ENCODE measurements at regions not wholly inside any gene's neighbourhood (a gene's known extent, or its start where the extent isn't known, plus 50 kb on each side); places are given as distances from the start of the nearest gene placed in this dataset.

- H2AFZ ChIP-seq, result no peak overlapping the region
- H3K4me3 ChIP-seq, result no peak overlapping the region
- H3K27me3 Mint-ChIP-seq (ENCODE audit: insufficient read depth, low read depth, poor library complexity), result no peaks in the 10 kb centered on the region
- H3K36me3 ChIP-seq (ENCODE audit: insufficient read depth), result no peaks in the 10 kb centered on the region
- peaks cover 10% of the 10 kb centered on the region; the same call in 2 of the 3 replicates for H3K9me3 Mint-ChIP-seq
- DNase-seq (ENCODE audit: low spot score) (no peak), ATAC-seq (no peak)
- H3K4me3 Mint-ChIP-seq, result no peak overlapping the region
- no peaks in the 10 kb centered on the region for H4K20me1 ChIP-seq (replicated peaks; ENCODE audit: insufficient read depth)
- TF ChIP-seq ZNF114 (CRISPR knock-in tag; IDR thresholded peaks at IDR 0.05) (no peak), NANOG (IDR thresholded peaks at IDR 0.05; ENCODE audit: borderline replicate concordance) (no peak), EZH2phosphoT487 (IDR thresholded peaks at IDR 0.05; ENCODE audit: unreplicated experiment) (no peak), CREB1 (CRISPR knock-in tag; IDR thresholded peaks at IDR 0.05; ENCODE audit: low read depth) (no peak), STAT1 (IDR thresholded peaks at IDR 0.05; ENCODE audit: unreplicated experiment) (no peak), CTCF (conservative IDR thresholded peaks at IDR 0.05; ENCODE audit: low read depth in 2 of 2) (no peak), POLR2AphosphoS5 (IDR thresholded peaks at IDR 0.05; ENCODE audit: low read depth) (no peak)
- TF ChIP-seq, protein P1, sequence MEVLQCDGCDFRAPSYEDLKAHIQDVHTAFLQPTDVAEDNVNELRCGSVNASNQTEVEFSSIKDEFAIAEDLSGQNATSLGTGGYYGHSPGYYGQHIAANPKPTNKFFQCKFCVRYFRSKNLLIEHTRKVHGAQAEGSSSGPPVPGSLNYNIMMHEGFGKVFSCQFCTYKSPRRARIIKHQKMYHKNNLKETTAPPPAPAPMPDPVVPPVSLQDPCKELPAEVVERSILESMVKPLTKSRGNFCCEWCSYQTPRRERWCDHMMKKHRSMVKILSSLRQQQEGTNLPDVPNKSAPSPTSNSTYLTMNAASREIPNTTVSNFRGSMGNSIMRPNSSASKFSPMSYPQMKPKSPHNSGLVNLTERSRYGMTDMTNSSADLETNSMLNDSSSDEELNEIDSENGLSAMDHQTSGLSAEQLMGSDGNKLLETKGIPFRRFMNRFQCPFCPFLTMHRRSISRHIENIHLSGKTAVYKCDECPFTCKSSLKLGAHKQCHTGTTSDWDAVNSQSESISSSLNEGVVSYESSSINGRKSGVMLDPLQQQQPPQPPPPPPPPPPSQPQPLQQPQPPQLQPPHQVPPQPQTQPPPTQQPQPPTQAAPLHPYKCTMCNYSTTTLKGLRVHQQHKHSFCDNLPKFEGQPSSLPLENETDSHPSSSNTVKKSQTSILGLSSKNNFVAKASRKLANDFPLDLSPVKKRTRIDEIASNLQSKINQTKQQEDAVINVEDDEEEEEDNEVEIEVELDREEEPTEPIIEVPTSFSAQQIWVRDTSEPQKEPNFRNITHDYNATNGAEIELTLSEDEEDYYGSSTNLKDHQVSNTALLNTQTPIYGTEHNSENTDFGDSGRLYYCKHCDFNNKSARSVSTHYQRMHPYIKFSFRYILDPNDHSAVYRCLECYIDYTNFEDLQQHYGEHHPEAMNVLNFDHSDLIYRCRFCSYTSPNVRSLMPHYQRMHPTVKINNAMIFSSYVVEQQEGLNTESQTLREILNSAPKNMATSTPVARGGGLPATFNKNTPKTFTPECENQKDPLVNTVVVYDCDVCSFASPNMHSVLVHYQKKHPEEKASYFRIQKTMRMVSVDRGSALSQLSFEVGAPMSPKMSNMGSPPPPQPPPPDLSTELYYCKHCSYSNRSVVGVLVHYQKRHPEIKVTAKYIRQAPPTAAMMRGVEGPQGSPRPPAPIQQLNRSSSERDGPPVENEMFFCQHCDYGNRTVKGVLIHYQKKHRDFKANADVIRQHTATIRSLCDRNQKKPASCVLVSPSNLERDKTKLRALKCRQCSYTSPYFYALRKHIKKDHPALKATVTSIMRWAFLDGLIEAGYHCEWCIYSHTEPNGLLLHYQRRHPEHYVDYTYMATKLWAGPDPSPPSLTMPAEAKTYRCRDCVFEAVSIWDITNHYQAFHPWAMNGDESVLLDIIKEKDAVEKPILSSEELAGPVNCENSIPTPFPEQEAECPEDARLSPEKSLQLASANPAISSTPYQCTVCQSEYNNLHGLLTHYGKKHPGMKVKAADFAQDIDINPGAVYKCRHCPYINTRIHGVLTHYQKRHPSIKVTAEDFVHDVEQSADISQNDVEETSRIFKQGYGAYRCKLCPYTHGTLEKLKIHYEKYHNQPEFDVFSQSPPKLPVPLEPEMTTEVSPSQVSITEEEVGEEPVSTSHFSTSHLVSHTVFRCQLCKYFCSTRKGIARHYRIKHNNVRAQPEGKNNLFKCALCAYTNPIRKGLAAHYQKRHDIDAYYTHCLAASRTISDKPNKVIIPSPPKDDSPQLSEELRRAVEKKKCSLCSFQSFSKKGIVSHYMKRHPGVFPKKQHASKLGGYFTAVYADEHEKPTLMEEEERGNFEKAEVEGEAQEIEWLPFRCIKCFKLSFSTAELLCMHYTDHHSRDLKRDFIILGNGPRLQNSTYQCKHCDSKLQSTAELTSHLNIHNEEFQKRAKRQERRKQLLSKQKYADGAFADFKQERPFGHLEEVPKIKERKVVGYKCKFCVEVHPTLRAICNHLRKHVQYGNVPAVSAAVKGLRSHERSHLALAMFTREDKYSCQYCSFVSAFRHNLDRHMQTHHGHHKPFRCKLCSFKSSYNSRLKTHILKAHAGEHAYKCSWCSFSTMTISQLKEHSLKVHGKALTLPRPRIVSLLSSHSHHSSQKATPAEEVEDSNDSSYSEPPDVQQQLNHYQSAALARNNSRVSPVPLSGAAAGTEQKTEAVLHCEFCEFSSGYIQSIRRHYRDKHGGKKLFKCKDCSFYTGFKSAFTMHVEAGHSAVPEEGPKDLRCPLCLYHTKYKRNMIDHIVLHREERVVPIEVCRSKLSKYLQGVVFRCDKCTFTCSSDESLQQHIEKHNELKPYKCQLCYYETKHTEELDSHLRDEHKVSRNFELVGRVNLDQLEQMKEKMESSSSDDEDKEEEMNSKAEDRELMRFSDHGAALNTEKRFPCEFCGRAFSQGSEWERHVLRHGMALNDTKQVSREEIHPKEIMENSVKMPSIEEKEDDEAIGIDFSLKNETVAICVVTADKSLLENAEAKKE (CRISPR knock-in tag; IDR thresholded peaks at IDR 0.05), result no peak
- TF ChIP-seq, protein P2, sequence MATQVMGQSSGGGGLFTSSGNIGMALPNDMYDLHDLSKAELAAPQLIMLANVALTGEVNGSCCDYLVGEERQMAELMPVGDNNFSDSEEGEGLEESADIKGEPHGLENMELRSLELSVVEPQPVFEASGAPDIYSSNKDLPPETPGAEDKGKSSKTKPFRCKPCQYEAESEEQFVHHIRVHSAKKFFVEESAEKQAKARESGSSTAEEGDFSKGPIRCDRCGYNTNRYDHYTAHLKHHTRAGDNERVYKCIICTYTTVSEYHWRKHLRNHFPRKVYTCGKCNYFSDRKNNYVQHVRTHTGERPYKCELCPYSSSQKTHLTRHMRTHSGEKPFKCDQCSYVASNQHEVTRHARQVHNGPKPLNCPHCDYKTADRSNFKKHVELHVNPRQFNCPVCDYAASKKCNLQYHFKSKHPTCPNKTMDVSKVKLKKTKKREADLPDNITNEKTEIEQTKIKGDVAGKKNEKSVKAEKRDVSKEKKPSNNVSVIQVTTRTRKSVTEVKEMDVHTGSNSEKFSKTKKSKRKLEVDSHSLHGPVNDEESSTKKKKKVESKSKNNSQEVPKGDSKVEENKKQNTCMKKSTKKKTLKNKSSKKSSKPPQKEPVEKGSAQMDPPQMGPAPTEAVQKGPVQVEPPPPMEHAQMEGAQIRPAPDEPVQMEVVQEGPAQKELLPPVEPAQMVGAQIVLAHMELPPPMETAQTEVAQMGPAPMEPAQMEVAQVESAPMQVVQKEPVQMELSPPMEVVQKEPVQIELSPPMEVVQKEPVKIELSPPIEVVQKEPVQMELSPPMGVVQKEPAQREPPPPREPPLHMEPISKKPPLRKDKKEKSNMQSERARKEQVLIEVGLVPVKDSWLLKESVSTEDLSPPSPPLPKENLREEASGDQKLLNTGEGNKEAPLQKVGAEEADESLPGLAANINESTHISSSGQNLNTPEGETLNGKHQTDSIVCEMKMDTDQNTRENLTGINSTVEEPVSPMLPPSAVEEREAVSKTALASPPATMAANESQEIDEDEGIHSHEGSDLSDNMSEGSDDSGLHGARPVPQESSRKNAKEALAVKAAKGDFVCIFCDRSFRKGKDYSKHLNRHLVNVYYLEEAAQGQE (IDR thresholded peaks at IDR 0.05; ENCODE audit: unreplicated experiment), result no peak
- H3K4me2 ChIP-seq, result no peak overlapping the region
- no peaks in the 10 kb centered on the region for H3K27me3 ChIP-seq (ENCODE audit: insufficient read depth)
- H3K4me1 Mint-ChIP-seq, result no peaks in the 10 kb centered on the region
- peaks cover 5% of the 10 kb centered on the region; the same call in 1 of the 3 replicates for H3K36me3 Mint-ChIP-seq (ENCODE audit: low read depth)
- no peaks in the 10 kb centered on the region for H3K9me2 ChIP-seq (ENCODE audit: insufficient read depth)
- no peak overlapping the region for H3K27ac Mint-ChIP-seq
- no peaks in the 10 kb centered on the region for H3K79me2 ChIP-seq (replicated peaks; ENCODE audit: insufficient read depth)
- no peak overlapping the region for H3K27ac ChIP-seq (ENCODE audit: low read depth)
- H3K4me1 ChIP-seq (ENCODE audit: insufficient read depth), result no peaks in the 10 kb centered on the region
- H3F3A ChIP-seq (replicated peaks; ENCODE audit: low read depth), result no peaks in the 10 kb centered on the region
Observed at GRCh38 chr5:117271656-117272055, 697.0 kb upstream of the SEMA6A start.

Data from GM23338 (cell line).